AG04450 (cell line): ENCODE measurements at regions not wholly inside any gene's neighbourhood (a gene's known extent, or its start where the extent isn't known, plus 50 kb on each side); places are given as distances from the start of the nearest gene placed in this dataset.

Experiments
- CTCF ChIA-PET: fragments of 300-600, 350-600 bp; formaldehyde crosslinking; extraction: SDS; loops from one replicate; lab custom pipeline; 2022; ENCODE audit warnings: antibody characterized with exemption, inconsistent platforms; lab: Charles Lee
- POLR2A ChIA-PET: fragments of 350-600 bp; formaldehyde crosslinking; extraction: SDS; loops from one replicate; lab custom pipeline; 2021; ENCODE audit warnings: antibody characterized with exemption, inconsistent platforms; lab: Yijun Ruan, JAX
- DNase-seq: peaks from one replicate; pipeline ENCODE4 v3.0.0-alpha.2; 2011; ENCODE audit warnings: low read depth, low spot score
- H3K27ac ChIP-seq: one replicate; pipeline ENCODE4 v1.5.1; 2012; ENCODE audit warnings: low read depth, low read length, control low read depth
- H3K27me3 ChIP-seq: one replicate; pipeline ENCODE4 v1.6.0; 2012; ENCODE audit warnings: low read length; ENCODE audit not compliant: control insufficient read depth, insufficient read depth
- H3K4me3 ChIP-seq: 2 replicates; pipeline ENCODE4 v1.5.1; 2011; ENCODE audit warnings: mild to moderate bottlenecking, low read depth, low read length, control low read depth
- H3K9me3 ChIP-seq: 2 replicates; pipeline ENCODE4 v1.5.1; 2012; ENCODE audit warnings: low read length; ENCODE audit not compliant: control insufficient read depth, insufficient read depth
- TF ChIP-seq, protein P1 (sequence below): IDR thresholded peaks from 2 replicates; pipeline ENCODE4 v1.5.1; 2011; ENCODE audit warnings: low read depth, low read length, control low read depth, inconsistent platforms

DNA sequence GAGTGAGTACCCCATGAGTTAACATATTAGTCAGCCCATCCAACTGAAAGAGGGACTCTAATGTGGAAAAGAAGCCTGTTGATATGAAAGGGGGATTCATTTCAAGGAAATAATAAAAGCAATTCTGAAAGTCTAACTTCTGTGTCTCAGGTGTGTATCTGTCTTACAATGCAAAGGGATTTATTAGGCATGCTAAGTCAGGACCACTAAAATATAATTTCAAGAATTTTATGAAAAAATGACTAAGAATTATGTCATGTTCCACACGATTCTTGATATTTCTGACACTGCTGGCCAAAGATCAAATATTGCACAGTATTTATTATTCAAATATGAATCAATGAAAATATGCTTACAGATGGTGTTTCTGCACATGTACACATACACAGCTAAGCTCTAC, 130.8 kb downstream of the KLF12 start:
- ChIA-PET POLR2A (interaction anchor here (1.2 kb wide), 1 partner anchor 253 kb away, joined by 3 read pairs; no protein-coding TSS in a partner anchor), CTCF (no interaction called here)
- no peaks in the 10 kb centered on the region for H3K27me3 ChIP-seq
- no peak overlapping the region for H3K27ac ChIP-seq
- H3K4me3 ChIP-seq, result no peak overlapping the region
- TF ChIP-seq, protein P1, sequence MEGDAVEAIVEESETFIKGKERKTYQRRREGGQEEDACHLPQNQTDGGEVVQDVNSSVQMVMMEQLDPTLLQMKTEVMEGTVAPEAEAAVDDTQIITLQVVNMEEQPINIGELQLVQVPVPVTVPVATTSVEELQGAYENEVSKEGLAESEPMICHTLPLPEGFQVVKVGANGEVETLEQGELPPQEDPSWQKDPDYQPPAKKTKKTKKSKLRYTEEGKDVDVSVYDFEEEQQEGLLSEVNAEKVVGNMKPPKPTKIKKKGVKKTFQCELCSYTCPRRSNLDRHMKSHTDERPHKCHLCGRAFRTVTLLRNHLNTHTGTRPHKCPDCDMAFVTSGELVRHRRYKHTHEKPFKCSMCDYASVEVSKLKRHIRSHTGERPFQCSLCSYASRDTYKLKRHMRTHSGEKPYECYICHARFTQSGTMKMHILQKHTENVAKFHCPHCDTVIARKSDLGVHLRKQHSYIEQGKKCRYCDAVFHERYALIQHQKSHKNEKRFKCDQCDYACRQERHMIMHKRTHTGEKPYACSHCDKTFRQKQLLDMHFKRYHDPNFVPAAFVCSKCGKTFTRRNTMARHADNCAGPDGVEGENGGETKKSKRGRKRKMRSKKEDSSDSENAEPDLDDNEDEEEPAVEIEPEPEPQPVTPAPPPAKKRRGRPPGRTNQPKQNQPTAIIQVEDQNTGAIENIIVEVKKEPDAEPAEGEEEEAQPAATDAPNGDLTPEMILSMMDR, result no peak
- no peak for DNase-seq
- H3K9me3 ChIP-seq, result peaks cover 2% of the 10 kb centered on the region; the same call in 1 of the 2 replicates

DNA sequence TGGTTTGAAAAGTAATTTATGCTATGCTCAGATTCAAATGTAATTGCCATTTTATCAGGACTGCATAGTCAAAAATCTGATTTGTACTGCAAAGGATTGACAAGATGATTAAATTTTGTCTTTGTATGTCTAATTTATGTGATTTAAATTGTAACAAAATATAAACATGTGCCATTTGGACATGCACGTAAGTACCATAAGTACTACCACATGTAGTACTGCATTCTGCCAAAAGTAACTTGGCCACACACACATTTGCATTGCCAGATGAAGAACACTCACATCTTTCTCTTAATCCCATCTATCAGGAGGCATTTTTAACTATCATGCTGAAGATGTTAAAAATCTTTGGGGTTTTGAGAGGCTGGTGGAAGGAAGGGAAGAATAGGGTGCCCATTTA, 133.3 kb downstream of the KLF12 start:
- DNase-seq, result no peak
- Histone ChIP-seq H3K9me3 (no peaks in the 10 kb centered on the region), H3K27me3 (no peaks in the 10 kb centered on the region), H3K4me3 (no peak overlapping the region), H3K27ac (no peak overlapping the region)
- ChIA-PET CTCF (no interaction called here), POLR2A (no interaction called here)
- TF ChIP-seq, protein P1, result no peak

DNA sequence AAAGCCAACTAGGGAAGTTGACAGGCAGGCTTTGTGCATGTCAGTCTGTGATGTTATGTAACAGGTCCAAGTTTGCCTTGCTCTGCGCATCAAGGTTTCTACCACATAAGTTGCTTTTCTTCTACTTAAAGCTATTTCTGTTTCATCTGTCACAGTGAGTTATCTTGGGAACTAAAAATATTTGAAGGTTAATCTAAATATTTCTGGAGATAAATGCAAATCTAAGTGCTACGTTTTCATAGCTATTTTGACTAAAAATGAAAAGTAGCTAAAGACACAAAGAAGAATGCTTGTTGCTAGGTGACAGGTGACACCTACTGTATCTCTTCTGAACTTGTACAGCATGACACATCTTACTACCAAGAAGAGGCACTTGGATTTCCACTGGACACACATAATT, 135.6 kb downstream of the KLF12 start:
- H3K27ac ChIP-seq, result no peak overlapping the region
- POLR2A ChIA-PET, result no interaction called here

DNA sequence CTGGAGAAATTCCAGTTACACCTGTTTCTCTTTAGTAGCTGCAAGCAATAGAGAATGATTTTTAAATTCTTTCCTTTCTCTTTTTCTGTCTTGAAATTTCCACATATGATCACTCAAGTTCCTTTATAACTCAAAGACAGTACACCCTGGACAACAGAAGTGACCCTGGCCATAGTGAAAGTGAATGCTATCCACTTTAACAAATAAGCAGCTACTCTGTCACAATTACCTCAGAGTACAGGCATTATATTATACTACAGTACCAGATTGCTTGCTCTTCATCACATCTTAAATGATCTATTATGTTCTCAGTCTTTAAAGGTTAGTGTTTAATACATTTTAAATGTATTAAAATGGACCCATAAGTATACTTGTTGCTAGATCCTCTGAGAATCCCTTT, 136.2 kb downstream of the KLF12 start:
- ChIA-PET POLR2A (no interaction called here), CTCF (no interaction called here)
- TF ChIP-seq, protein P1, result no peak
- no peaks in the 10 kb centered on the region for H3K27me3 ChIP-seq
- DNase-seq, result no peak
- no peak overlapping the region for H3K4me3 ChIP-seq
- H3K27ac ChIP-seq, result no peak overlapping the region
- H3K9me3 ChIP-seq, result no peaks in the 10 kb centered on the region

More for the DNA sequence above, 135.6 kb downstream of the KLF12 start:
- Histone ChIP-seq H3K4me3 (no peak overlapping the region), H3K27me3 (no peaks in the 10 kb centered on the region), H3K9me3 (no peaks in the 10 kb centered on the region)
- TF ChIP-seq, protein P1, result no peak
- DNase-seq, result no peak
- CTCF ChIA-PET, result no interaction called here

DNA sequence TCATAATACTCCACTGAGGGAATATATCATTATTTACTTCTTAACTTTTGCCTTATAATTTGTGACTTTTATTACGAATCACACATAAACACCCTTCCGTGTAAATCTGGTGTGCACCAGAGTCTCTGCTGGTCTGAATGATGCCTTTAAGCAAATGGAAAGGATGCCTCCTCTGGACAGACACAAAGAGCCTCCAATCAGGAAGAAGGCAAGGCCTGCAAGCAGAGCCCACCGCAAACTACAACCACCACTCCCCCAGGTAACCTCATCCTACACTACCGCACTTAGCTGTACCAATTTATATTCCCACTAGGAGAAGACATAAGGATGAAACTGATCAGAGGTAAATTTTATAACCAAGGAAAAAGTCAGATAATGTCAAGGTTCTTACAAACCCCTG, 137.6 kb downstream of the KLF12 start:
- Histone ChIP-seq H3K4me3 (no peak overlapping the region), H3K9me3 (no peaks in the 10 kb centered on the region), H3K27me3 (no peaks in the 10 kb centered on the region), H3K27ac (no peak overlapping the region)
- TF ChIP-seq, protein P1, result no peak
- CTCF ChIA-PET, result no interaction called here
- POLR2A ChIA-PET, result no interaction called here
- no peak for DNase-seq
